GM12878 (cell line): ENCODE measurements at regions not wholly inside any gene's neighbourhood (a gene's known extent, or its start where the extent isn't known, plus 50 kb on each side); places are given as distances from the start of the nearest gene placed in this dataset.

Source experiments
- ATAC-seq: fragments of 200-7000 bp; cut with Tn5 transposase; 3 replicates; pipeline ENCODE4 v1.9.1; 2020; ENCODE audit warnings: mild to moderate bottlenecking, moderate library complexity
- BruUV-seq: library from RNA; stranded (reverse); fragments of 400-500 nt; replicated peaks from 2 replicates; lab custom pipeline; 2021; lab: Mats Ljungman, UMichigan
- CTCF ChIA-PET: fragments of 300-600 bp; sonication (Branson Sonifier 250); formaldehyde crosslinking; extraction: SDS; loops from one replicate; lab custom pipeline; 2021; ENCODE audit warnings: inconsistent platforms; lab: Yijun Ruan, JAX
- POLR2A ChIA-PET: fragments of 350-600 bp; formaldehyde crosslinking; extraction: SDS; loops from one replicate; lab custom pipeline; 2021; ENCODE audit warnings: inconsistent platforms; lab: Charles Lee
- RAD21 ChIA-PET: fragments of 300-600 bp; sonication (Branson Sonifier 250); formaldehyde crosslinking; loops from one replicate; lab custom pipeline; 2023; ENCODE audit warnings: antibody characterized with exemption; ENCODE audit not compliant: unreplicated experiment; lab: Charles Lee
- SMC1A ChIA-PET: fragments of 300-600 bp; sonication (Branson Sonifier 250); formaldehyde crosslinking; loops from one replicate; lab custom pipeline; 2023; ENCODE audit not compliant: unreplicated experiment, uncharacterized antibody; lab: Charles Lee
- DNase-seq: peaks from one replicate; pipeline ENCODE4 v3.0.0-alpha.2; 2011; ENCODE audit warnings: low read depth, low spot score
- FAIRE-seq: peaks from 3 replicates; lab custom pipeline; 2011; peaks lifted over from hg19 to GRCh38; lab: Jason Lieb, UNC
- H2AFZ ChIP-seq: 2 replicates; pipeline ENCODE4 v1.6.0; 2011; ENCODE audit warnings: low read depth, low read length, control low read depth; ENCODE audit not compliant: control insufficient read depth
- H3K27ac ChIP-seq: 2 replicates; pipeline ENCODE4 v1.5.1; 2011; ENCODE audit warnings: control low read depth; ENCODE audit not compliant: control insufficient read depth, insufficient read depth
- H3K27me3 ChIP-seq, 2 experiments: replicated peaks in 1 of 2; 2 replicates each; pipeline versions ENCODE4 v1.6.0 to v1.6.1; 2011; ENCODE audit warnings: low read length in 1 of 2; ENCODE audit not compliant: control insufficient read depth in 2 of 2, insufficient read depth in 2 of 2
- H3K36me3 ChIP-seq, 2 experiments: 2 replicates each; pipeline ENCODE4 v1.5.1; 2011; ENCODE audit warnings: low read length in 1 of 2; ENCODE audit not compliant: control insufficient read depth in 2 of 2, insufficient read depth in 2 of 2
- H3K4me1 ChIP-seq: 2 replicates; pipeline ENCODE4 v1.6.1; 2011; ENCODE audit warnings: mild to moderate bottlenecking, low read length, moderate library complexity, mixed read lengths; ENCODE audit not compliant: control insufficient read depth, insufficient read depth
- H3K4me2 ChIP-seq: 2 replicates; pipeline ENCODE4 v1.6.0; 2011; ENCODE audit warnings: control low read depth; ENCODE audit not compliant: control insufficient read depth, insufficient read depth
- H3K4me3 ChIP-seq: fragments of 200-600 bp; sonication (generic); 2 replicates; pipeline ENCODE4 v1.5.1; 2016
- H3K79me2 ChIP-seq: 2 replicates; pipeline ENCODE4 v1.6.0; 2011; ENCODE audit warnings: low read length; ENCODE audit not compliant: control insufficient read depth, insufficient read depth
- H3K9ac ChIP-seq: 2 replicates; pipeline ENCODE4 v1.8.0; 2011; ENCODE audit warnings: low read length, control low read depth, mixed read lengths; ENCODE audit not compliant: control insufficient read depth, insufficient read depth
- H3K9me3 ChIP-seq: replicated peaks from 3 replicates; pipeline ENCODE4 v1.5.1; 2011; ENCODE audit warnings: mild to moderate bottlenecking, low read length; ENCODE audit not compliant: control insufficient read depth, insufficient read depth
- H4K20me1 ChIP-seq: 2 replicates; pipeline ENCODE4 v1.6.0; 2011; ENCODE audit not compliant: control insufficient read depth, insufficient read depth
- CBFB ChIP-seq: IDR thresholded peaks from 2 replicates; pipeline ENCODE4 v1.6.1; 2016; ENCODE audit warnings: antibody characterized with exemption, low read depth
- ELK1 ChIP-seq: IDR thresholded peaks from 2 replicates; pipeline ENCODE4 v1.6.1; 2012; ENCODE audit warnings: low read depth, low read length, improper control_type of control experiment
- HDGF ChIP-seq: fragments of 450-650 bp; IDR thresholded peaks from 2 replicates; pipeline ENCODE4 v1.6.1; 2016; ENCODE audit warnings: antibody characterized with exemption
- IKZF2 ChIP-seq, 2 experiments: fragments of 450-650 bp; IDR thresholded peaks; 2 replicates each; pipeline ENCODE4 v1.6.1; 2017; ENCODE audit warnings: mild to moderate bottlenecking in 2 of 2, moderate library complexity in 2 of 2
- JUNB ChIP-seq: IDR thresholded peaks from 2 replicates; pipeline ENCODE4 v1.6.1; 2016; ENCODE audit warnings: antibody characterized with exemption, mild to moderate bottlenecking
- KAT2A ChIP-seq: conservative IDR thresholded peaks from 2 replicates; pipeline ENCODE4 v1.6.1; 2011; ENCODE audit warnings: low read depth, low read length; ENCODE audit not compliant: control insufficient read depth
- NFIC ChIP-seq: IDR thresholded peaks from 2 replicates; pipeline ENCODE4 v1.6.1; 2012; ENCODE audit warnings: low read depth, mild to moderate bottlenecking, inconsistent platforms, low read length, moderate library complexity
- POLR2A ChIP-seq: IDR thresholded peaks from 2 replicates; pipeline ENCODE4 v1.6.1; 2011; ENCODE audit warnings: low read depth, mild to moderate bottlenecking, low read length
- SMAD1 ChIP-seq: fragments of 450-650 bp; IDR thresholded peaks from 2 replicates; pipeline ENCODE4 v1.6.1; 2018; ENCODE audit warnings: mild to moderate bottlenecking, low read depth; ENCODE audit not compliant: partially characterized antibody
- TAF1 ChIP-seq: IDR thresholded peaks from 2 replicates; pipeline ENCODE4 v1.6.1; 2011; ENCODE audit warnings: mild to moderate bottlenecking, low read depth, low read length, borderline replicate concordance
- YY1 ChIP-seq: IDR thresholded peaks from 2 replicates; pipeline ENCODE4 v1.6.1; 2011; ENCODE audit warnings: low read depth, mild to moderate bottlenecking, low read length
- ZZZ3 ChIP-seq: IDR thresholded peaks from 2 replicates; pipeline ENCODE4 v1.6.1; 2011; ENCODE audit warnings: low read depth; ENCODE audit not compliant: control insufficient read depth, insufficient read length
- WGBS: methylation state at CpG from one replicate; pipeline ENCODE4 v1.1.6; 2016; ENCODE audit warnings: low lambda C conversion rate; ENCODE audit not compliant: insufficient replicate concordance, insufficient coverage; ENCODE audit errors: missing lambda C conversion rate; 5-methylcytosine and 5-hydroxymethylcytosine counted together
- in situ Hi-C: fragments of 300-500 bp; cut with MboI; formaldehyde crosslinking; loops from 9 replicates; pipeline ENCODE4 v1.14.3; 2018; ENCODE audit warnings: mixed read lengths
- intact Hi-C: fragments of 100-400 bp; cut with micrococcal nuclease; formaldehyde crosslinking; loops from one replicate; pipeline ENCODE4 v1.14.2; 2022; ENCODE audit not compliant: unreplicated experiment
- TF ChIP-seq, protein P1 (sequence below): fragments of 450-650 bp; IDR thresholded peaks from 2 replicates; pipeline ENCODE4 v1.6.1; 2017; ENCODE audit warnings: mild to moderate bottlenecking
- TF ChIP-seq, protein P2 (sequence below): fragments of 450-650 bp; conservative IDR thresholded peaks from 2 replicates; pipeline ENCODE4 v1.6.1; 2017; ENCODE audit warnings: mild to moderate bottlenecking, moderate library complexity
- TF ChIP-seq, protein P3 (sequence below): fragments of 450-650 bp; IDR thresholded peaks from 2 replicates; pipeline ENCODE4 v1.6.1; 2018; ENCODE audit warnings: mild to moderate bottlenecking, low read depth, moderate library complexity; ENCODE audit not compliant: partially characterized antibody
- TF ChIP-seq, protein P4 (sequence below), 3 experiments: IDR thresholded peaks in 2 of 3; conservative IDR thresholded peaks in 1 of 3; 2 replicates each; pipeline ENCODE4 v1.5.1; 2011; ENCODE audit warnings: low read depth in 3 of 3, low read length in 3 of 3, mild to moderate bottlenecking in 3 of 3, control low read depth in 2 of 3, moderate library complexity in 2 of 3, inconsistent platforms in 1 of 3, mixed read lengths in 1 of 3; ENCODE audit not compliant: control insufficient read depth in 2 of 3, insufficient read depth in 1 of 3; ENCODE audit errors: extremely low read depth in 1 of 3

GRCh38 chr5:155137683-155138082 lies 124.1 kb downstream of the KIF4B start:
- intact Hi-C loops: loop anchor here (5.0 kb wide), 1 partner anchor 1995 kb away; no protein-coding TSS in a partner anchor
- BruUV-seq: no TSS peak
- no peak overlapping the region for H3K27ac ChIP-seq
- H3K4me1 ChIP-seq: no peaks in the 10 kb centered on the region
- FAIRE-seq: no peak
- H3K9me3 ChIP-seq: no peaks in the 10 kb centered on the region
- H3K79me2 ChIP-seq: no peaks in the 10 kb centered on the region
- H4K20me1 ChIP-seq: no peaks in the 10 kb centered on the region
- H3K9ac ChIP-seq: no peak overlapping the region
- RAD21 ChIA-PET: no interaction called here
- SMC1A ChIA-PET: interaction anchor here (0.8 to 1.0 kb wide), 2 partner anchors 9 to 11 kb away, joined by 3 to 4 read pairs; no protein-coding TSS in a partner anchor
- no peak overlapping the region for H2AFZ ChIP-seq
- H3K36me3 ChIP-seq: no peaks in the 10 kb centered on the region
- 17% methylated on average over 3 of the region's 3 CpGs for WGBS
- ATAC-seq: no peak
- no peak overlapping the region for H3K4me2 ChIP-seq
- POLR2A ChIA-PET: no interaction called here
- DNase-seq: no peak
- H3K27me3 ChIP-seq: no peaks in the 10 kb centered on the region
- in situ Hi-C loops: no loop called here
- no peak overlapping the region for H3K4me3 ChIP-seq
- CTCF ChIA-PET: interaction anchor here (1.1 to 2.2 kb wide), 2 partner anchors 9 to 192 kb away, joined by 3 to 7 read pairs; no protein-coding TSS in a partner anchor
- no peak for TF ChIP-seq POLR2A
- TF ChIP-seq HDGF: no peak
- TF ChIP-seq YY1: no peak
- no peak for TF ChIP-seq CBFB
- TF ChIP-seq NFIC: no peak
- TF ChIP-seq, protein P1, sequence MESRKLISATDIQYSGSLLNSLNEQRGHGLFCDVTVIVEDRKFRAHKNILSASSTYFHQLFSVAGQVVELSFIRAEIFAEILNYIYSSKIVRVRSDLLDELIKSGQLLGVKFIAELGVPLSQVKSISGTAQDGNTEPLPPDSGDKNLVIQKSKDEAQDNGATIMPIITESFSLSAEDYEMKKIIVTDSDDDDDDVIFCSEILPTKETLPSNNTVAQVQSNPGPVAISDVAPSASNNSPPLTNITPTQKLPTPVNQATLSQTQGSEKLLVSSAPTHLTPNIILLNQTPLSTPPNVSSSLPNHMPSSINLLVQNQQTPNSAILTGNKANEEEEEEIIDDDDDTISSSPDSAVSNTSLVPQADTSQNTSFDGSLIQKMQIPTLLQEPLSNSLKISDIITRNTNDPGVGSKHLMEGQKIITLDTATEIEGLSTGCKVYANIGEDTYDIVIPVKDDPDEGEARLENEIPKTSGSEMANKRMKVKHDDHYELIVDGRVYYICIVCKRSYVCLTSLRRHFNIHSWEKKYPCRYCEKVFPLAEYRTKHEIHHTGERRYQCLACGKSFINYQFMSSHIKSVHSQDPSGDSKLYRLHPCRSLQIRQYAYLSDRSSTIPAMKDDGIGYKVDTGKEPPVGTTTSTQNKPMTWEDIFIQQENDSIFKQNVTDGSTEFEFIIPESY: no peak
- TF ChIP-seq, protein P2, sequence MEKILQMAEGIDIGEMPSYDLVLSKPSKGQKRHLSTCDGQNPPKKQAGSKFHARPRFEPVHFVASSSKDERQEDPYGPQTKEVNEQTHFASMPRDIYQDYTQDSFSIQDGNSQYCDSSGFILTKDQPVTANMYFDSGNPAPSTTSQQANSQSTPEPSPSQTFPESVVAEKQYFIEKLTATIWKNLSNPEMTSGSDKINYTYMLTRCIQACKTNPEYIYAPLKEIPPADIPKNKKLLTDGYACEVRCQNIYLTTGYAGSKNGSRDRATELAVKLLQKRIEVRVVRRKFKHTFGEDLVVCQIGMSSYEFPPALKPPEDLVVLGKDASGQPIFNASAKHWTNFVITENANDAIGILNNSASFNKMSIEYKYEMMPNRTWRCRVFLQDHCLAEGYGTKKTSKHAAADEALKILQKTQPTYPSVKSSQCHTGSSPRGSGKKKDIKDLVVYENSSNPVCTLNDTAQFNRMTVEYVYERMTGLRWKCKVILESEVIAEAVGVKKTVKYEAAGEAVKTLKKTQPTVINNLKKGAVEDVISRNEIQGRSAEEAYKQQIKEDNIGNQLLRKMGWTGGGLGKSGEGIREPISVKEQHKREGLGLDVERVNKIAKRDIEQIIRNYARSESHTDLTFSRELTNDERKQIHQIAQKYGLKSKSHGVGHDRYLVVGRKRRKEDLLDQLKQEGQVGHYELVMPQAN: no peak
- TF ChIP-seq ELK1: no peak
- no peak for TF ChIP-seq SMAD1
- no peak for TF ChIP-seq IKZF2 (IDR thresholded peaks at IDR 0.05)
- TF ChIP-seq, protein P3, sequence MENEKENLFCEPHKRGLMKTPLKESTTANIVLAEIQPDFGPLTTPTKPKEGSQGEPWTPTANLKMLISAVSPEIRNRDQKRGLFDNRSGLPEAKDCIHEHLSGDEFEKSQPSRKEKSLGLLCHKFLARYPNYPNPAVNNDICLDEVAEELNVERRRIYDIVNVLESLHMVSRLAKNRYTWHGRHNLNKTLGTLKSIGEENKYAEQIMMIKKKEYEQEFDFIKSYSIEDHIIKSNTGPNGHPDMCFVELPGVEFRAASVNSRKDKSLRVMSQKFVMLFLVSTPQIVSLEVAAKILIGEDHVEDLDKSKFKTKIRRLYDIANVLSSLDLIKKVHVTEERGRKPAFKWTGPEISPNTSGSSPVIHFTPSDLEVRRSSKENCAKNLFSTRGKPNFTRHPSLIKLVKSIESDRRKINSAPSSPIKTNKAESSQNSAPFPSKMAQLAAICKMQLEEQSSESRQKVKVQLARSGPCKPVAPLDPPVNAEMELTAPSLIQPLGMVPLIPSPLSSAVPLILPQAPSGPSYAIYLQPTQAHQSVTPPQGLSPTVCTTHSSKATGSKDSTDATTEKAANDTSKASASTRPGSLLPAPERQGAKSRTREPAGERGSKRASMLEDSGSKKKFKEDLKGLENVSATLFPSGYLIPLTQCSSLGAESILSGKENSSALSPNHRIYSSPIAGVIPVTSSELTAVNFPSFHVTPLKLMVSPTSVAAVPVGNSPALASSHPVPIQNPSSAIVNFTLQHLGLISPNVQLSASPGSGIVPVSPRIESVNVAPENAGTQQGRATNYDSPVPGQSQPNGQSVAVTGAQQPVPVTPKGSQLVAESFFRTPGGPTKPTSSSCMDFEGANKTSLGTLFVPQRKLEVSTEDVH: no peak
- no peak for TF ChIP-seq TAF1
- TF ChIP-seq, protein P4, sequence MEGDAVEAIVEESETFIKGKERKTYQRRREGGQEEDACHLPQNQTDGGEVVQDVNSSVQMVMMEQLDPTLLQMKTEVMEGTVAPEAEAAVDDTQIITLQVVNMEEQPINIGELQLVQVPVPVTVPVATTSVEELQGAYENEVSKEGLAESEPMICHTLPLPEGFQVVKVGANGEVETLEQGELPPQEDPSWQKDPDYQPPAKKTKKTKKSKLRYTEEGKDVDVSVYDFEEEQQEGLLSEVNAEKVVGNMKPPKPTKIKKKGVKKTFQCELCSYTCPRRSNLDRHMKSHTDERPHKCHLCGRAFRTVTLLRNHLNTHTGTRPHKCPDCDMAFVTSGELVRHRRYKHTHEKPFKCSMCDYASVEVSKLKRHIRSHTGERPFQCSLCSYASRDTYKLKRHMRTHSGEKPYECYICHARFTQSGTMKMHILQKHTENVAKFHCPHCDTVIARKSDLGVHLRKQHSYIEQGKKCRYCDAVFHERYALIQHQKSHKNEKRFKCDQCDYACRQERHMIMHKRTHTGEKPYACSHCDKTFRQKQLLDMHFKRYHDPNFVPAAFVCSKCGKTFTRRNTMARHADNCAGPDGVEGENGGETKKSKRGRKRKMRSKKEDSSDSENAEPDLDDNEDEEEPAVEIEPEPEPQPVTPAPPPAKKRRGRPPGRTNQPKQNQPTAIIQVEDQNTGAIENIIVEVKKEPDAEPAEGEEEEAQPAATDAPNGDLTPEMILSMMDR (IDR thresholded peaks at IDR 0.05 in 2 of 3, conservative IDR thresholded peaks at IDR 0.05 in 1 of 3; ENCODE audit: control insufficient read depth in 2 of 3, extremely low read depth in 1 of 3, insufficient read depth in 1 of 3, low read depth in 3 of 3, low read length in 3 of 3): no peak
- TF ChIP-seq JUNB: no peak
- no peak for TF ChIP-seq KAT2A
- no peak for TF ChIP-seq ZZZ3
